GM21367 (cell line): ENCODE measurements at regions not wholly inside any gene's neighbourhood (a gene's known extent, or its start where the extent isn't known, plus 50 kb on each side); places are given as distances from the start of the nearest gene placed in this dataset.

Source experiments
- ATAC-seq: cut with Tn5 transposase; IDR thresholded peaks from one replicate; pipeline ENCODE4 v1.9.1; 2021; ENCODE audit not compliant: unreplicated experiment

- ATAC-seq = no peak
Observed at GRCh38 chr2:48249631-48250473, 64.6 kb upstream of the FOXN2 start.

- ATAC-seq = no peak
Observed at GRCh38 chr2:48250474-48250844, 64.0 kb upstream of the FOXN2 start.

- no peak for ATAC-seq
Observed at GRCh38 chr2:48250943-48251342, 63.5 kb upstream of the FOXN2 start.

- no peak for ATAC-seq
Observed at GRCh38 chr2:48251437-48252148, 62.9 kb upstream of the FOXN2 start.

GRCh38 chr2:48253301-48253700 is 61.2 kb upstream of the FOXN2 start:
- no peak for ATAC-seq

GRCh38 chr2:48254839-48255238 is 59.6 kb upstream of the FOXN2 start:
- ATAC-seq = no peak

- no peak for ATAC-seq
Observed at GRCh38 chr2:48257456-48257855, 57.0 kb upstream of the FOXN2 start.

GRCh38 chr2:48258481-48259149 is 55.9 kb upstream of the FOXN2 start:
- ATAC-seq = no peak

- no peak for ATAC-seq
Observed at GRCh38 chr2:48259811-48260210, 54.7 kb upstream of the FOXN2 start.

GRCh38 chr2:48264627-48265026 is 49.9 kb upstream of the FOXN2 start:
- ATAC-seq = no peak
